Suppressor macrophage treated with lipopolysaccharide for 1 hour (primary cell): ENCODE measurements at regions not wholly inside any gene's neighbourhood (a gene's known extent, or its start where the extent isn't known, plus 50 kb on each side); places are given as distances from the start of the nearest gene placed in this dataset.
"Not testable (repeated sequence)": the region's sequence is repeated elsewhere in the genome, so short reads cannot be mapped to it uniquely, and the experiment has no call there.

Source experiments
- DNase-seq, 3 donors: peaks; one replicate each; pipeline ENCODE4 v3.0.0-alpha.2; 2020 to 2022

DNA sequence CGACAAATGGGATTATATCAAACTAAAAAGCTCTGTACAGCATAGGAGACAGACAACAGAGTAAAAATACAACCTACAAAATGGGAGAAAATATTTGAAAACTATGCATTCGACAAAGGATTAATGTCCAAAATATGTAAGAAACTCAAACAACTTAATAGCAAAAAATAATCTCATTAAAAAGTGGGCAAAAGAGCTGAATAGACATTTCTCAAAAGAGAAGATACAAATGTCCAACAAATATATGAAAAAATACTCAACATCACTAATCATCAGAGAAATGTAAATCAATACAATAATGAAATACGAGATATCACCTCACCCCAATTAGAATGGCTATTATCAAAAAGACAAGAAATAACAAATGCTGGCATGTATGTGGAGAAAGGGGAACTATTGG, 272.9 kb downstream of the KLHL13 start:
- no peak for DNase-seq

DNA sequence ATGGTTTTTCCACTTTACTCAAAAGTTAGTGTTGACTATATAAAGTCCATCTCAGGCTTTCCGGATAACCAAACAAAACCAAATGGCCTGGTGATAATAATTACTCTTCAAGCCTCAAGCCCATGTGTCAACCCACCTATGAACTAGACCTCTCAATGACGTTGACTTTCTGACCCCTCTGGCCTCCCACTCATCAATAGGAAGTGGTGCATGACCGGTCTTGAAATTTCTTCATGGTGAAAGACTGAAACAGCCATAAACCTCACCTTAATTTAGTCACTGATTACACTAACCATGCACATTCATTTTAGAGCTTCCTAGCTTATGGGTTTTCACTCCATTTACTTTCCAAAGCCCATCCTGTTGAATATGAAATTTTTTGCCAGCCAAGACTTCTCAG, 276.0 kb downstream of the KLHL13 start:
- no peak for DNase-seq

DNA sequence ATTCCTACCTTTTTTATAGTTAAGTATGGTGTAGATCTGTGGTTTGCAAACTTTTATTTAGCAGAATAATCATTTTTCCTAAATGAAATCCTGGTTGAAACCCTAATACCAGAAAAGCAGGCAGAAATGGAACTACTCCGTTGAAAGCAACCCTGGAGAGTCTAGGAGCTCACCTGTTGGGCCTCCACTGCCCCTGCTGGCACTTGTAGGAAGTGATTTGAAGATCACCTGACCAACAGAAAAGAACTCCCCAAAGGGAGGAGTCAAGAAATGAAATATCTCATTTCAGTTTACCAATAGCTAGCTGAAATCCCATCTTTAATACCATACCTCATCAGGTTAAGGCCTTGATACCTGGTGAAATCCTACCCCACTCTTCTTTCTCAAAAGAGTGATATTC, 277.1 kb downstream of the KLHL13 start:
- no peak for DNase-seq

DNA sequence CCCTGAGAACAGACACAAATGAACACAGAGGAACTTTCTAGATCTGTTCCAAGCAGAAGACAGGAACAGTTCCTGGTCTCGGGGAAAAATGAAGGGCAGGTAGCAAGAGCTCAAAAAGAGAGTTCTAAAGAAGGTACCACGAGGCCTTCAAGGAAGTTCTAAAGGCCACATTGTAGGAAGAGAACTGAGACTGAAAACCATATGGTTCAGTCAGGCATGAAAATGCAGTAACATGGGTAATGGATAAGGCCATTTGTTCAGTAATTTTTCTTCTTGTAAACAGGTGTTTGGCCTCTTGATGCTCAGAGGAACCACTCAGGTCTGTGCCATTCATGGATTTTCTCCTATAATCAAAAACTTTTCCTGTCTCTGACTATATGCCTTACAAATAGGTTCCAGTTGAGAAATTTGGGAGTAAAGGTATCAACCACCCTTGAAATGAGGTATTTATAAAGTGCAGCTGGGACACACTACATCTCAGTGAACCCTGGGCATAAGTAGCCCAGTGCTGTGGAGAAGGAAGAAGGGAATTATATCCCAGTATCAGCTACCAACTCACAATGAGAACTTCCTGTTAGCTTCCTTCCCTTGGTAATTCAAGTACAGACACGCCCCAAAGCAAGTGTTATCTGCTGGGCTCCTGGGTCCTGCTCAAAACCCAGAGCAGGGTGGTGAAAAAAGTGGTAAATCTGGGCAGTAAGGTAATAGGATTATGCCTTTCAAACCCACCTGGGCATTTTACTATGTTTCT, 277.9 kb downstream of the KLHL13 start:
- no peak for DNase-seq

DNA sequence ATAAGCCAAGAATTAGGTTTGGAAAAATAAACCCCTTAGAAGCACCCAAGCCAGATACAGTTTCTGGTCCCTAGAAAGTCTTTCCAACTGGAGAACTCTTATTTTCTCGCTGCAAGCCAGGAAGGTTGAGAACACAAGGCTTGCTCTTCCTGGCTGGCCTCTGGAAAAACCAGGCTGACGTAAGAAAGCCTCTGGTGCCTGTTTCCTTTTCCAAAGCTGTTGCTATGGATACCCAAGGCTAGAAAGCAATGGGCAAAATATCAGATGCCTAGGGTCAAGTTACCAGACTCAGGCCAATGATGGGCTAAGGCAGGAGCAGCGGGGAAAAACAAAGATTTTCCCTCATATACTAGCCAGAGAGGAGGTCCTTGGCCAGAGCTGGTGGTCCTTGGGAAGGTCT, 281.6 kb downstream of the KLHL13 start:
- no peak for DNase-seq

DNA sequence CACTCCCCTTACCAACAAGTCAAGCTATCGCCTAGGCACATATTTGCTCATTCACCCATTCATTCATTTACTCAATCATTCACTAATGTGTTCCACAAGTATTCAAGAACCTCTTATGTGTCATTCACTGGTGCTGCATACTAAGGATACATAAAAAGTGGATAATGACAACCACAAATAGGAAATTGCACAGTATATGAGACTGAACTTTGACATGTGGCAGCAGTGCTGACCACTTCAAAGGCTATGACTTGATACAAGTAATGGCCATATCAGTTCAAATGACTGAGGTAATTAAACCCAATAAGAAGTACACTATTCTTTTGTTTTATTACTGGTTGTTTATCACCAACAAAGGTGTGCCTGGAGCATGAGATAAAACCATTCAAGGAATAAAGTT, 282.5 kb downstream of the KLHL13 start:
- DNase-seq: no peak

DNA sequence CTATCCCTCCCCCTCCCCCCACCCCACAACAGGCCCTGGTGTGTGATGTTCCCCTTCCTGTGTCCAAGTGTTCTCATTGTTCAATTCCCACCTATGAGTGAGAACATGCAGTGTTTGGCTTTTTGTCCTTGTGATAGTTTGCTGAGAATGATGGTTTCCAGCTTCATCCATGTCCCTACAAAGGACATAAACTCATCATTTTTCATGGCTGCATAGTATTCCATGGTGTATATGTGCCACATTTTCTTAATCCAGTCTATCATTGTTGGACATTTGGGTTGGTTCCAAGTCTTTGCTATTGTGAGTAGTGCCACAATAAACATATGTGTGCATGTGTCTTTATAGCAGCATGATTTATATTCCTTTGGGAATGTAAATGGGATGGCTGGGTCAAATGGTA, 295.1 kb downstream of the KLHL13 start:
- not testable (repeated sequence) for DNase-seq

DNA sequence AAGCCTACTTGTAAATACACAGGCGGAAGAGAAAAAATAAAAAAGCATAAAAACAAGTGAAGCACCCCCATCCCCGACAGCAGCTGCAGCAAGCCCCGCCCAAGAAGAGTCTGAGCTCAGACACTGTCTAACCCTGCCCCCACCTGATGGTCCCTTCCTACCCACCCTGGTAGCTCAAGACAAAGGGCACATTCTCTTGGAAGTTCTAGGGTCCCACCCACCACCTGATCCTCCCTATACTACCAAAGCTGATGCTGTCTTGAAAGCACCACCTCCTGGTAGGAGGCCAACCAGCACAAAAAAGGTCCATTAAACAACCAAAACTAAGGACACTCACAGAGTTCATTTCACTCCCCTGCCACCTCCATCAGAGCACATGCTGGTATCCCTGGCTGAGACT, 308.2 kb downstream of the KLHL13 start:
- DNase-seq: no peak

DNA sequence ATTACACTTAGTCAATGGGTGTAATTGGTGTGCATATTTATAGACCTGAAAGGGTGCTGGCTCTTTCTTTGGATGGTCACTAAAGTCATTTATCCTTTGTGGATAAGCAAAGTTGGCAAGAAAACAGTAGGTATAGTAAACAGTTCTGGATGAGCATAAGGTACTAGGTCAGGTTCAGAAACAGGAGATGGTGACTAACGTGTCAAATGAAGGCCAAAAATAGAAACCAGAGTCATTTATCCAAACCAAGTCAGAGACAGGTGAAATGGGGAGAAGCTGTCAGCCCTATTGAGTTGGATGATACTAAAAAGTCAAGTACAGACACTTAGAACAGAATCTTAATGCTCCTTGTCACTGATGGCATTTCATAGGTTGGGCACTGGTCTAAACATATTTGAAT, 313.1 kb downstream of the KLHL13 start:
- DNase-seq: no peak

DNA sequence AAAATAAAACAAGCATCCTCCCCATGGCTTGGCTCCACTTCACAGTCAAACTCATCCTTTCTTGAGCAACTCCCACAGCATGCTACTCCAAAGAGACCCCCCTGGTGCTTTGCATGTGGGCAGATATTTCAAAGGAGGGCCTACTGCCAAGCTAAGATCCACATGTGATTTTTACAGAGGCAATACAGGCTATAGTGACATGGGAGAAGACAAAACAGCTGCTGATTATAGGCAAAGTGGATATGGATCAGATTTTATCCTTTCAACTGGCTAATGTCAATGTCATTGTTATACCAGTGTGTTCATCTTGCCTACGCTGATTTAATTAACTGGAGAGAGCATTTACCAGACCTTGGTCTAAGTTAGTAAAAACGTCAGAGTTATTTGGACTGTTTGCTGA, 328.3 kb downstream of the KLHL13 start:
- DNase-seq: no peak

DNA sequence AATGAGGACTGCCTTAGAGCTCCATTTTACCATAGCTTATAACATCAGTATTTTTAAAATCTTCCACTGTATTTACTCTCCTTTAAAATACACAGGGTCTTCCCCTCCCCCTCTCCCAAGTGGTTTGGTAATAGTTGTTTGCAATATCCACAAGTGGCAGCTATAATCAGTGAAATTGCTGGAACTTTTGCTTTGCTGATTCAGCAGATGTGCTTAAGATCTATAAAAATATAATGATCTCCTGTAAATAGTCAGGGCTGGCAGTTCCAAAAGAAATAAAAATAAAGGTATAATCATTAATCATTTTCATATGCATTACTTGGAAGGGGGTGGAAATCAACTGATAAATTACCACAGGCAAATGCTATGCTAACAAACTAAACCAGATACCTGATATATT, 345.2 kb downstream of the KLHL13 start:
- no peak for DNase-seq

DNA sequence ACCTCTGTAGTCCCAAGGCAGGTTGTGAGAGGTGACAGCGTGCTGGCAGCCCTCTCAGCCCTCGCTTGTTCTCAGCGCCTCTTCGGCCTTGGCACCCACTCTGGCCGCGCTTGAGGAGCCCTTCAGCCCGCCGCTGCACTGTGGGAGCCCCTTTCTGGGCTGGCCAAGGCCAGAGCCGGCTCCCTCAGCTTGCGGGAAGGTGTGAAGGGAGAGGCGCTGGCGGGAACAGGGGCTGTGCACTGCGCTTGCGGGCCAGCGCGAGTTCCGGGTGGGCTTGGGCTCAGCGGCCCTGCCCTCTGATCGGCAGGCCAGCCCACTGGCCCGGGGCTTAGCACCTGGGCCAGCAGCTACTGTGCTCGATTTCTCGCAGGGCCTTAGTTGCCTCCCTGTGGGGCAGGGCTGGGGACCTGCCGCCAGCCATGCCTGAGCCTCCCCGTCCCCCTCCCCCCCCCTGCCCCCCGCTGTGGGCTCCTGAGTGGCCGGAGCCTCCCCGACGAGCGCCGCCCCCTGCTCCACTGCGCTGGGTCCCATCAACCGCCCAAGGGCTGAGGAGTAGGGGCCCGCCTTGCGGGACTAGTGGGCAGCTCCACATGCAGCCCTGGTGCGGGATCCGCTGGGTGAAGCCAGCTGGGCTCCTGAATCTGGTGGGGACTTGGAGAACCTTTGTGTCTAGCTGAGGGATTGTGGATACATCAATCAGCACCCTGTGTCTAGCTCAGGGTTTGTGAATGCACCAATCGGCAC, 347.6 kb downstream of the KLHL13 start:
- DNase-seq: no peak

DNA sequence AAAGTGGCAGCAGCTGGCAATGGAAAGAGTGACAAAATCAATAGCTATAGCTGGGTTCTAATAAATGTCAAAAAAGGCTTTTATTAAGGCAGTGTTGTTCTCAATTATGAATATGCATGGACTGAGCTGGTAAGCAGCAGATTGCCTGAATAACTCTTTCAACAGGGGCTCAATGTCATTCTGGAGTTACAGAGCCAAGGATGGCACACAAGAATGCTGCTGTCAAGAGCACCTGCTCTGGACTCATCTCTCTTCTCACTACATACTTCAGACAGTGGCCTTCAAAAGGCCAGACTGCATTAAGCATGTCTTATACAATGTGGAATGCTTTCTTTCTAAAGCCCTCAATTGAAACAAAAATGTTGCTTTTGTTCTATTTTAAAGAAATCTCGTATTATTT, 351.4 kb downstream of the KLHL13 start:
- no peak for DNase-seq

DNA sequence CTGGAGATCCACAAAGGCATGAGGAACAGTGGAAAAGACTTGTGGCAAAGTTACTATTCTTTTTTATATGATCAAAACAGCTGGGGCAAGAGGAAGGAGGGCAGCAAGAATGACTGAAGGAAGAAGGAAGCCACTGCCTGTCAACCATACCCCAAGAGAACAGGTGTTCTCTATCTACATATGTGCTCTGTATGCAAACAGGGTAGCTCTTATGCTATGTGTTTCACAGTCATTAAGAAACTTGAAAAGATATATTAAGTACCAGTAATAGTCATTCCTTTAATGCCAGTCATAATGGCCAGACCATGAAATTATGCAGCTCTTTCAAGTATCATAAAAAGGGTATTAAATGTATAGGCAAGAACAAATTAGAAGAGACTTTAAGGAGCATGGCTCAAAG, 363.9 kb downstream of the KLHL13 start:
- DNase-seq: no peak

DNA sequence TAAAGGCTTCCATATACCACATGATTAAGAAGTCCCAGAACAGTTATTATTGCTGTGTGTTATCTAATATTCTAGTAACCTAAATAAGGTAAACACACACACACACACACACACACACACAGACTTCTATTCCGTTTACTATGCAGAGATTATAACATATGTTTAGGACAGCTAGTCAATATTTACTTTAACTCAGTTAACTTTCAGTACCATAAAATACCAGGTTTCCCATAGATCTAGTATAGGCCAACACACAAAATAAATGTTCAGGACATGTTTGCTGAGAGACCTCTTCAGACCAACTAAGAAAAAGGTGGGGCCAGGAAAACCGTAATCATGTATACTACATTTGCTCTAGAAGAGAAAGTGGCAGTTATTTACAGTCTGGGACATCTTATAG, 365.5 kb downstream of the KLHL13 start:
- DNase-seq: no peak

DNA sequence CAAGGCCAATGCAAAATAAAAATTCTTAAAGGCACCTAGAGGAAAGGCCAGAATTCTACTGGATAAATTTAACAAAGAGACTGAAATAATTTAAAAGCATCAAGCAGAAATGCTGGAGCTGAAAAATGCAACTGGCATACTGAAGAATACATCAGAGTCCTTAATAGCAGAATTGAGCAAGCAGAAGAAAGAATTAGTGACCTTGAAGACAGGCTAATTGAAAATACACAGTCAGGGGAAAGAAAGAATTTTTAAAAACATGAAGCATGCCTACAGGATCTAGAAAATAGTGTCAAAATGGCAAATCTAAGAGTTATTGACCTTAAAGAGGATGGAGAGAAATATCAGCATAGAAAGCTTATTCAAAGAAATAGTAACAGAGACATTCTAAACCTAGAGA, 371.7 kb downstream of the KLHL13 start:
- no peak for DNase-seq

DNA sequence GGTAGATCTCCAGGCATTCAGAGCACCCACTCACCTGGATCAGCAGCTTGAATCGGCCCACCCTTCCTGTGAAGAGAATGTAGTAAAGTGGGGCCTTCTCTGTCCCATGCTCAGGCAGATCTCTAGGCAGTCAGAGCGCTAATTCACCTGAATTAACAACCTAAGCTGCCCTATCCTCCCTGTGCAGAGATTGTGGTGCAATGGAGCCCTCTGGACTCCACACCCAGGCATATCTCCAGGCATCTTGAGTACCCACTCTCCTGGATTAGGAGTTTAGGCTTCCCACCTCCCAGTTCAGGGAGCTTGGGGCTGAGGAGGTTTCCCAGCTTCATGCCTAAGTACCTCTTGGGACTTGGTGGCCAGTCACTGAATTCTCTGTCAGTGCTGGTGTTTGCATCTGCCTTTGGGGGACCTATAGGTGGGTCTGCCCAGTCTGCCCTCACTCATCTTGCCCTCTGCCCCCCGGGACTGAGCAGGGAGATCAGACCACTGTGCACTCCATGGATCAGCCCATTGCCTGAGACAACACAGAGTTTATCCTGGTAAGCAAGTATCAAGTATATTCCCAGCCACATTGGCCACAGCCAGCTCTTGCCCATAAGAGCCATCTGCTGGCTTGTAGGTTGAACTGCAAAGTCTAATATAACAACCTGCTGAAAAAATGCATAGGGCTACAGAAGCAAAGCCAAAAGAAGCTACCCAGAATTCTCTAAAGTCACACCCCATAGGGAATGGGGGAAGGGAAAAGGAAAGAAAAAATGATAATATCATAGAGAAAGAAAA, 372.9 kb downstream of the KLHL13 start:
- no peak for DNase-seq

DNA sequence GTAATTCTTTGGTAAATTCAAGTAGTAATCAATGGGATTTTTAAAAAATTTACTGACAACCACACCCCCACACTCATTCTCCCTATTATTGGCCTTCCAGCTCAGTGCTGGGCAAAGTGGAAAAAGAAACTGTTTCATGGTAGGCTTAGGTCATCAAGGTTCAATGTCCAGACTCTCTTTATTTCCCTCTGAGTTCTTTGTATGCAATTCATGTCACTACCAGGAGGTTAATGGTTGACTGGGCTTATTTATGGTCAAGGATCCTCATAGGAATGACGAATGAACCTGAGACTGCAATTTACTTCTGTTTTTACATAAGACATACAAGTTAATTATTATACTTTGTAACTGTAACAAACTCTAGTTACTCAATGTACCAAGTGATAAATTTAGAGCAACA, 403.2 kb downstream of the KLHL13 start:
- DNase-seq: no peak

DNA sequence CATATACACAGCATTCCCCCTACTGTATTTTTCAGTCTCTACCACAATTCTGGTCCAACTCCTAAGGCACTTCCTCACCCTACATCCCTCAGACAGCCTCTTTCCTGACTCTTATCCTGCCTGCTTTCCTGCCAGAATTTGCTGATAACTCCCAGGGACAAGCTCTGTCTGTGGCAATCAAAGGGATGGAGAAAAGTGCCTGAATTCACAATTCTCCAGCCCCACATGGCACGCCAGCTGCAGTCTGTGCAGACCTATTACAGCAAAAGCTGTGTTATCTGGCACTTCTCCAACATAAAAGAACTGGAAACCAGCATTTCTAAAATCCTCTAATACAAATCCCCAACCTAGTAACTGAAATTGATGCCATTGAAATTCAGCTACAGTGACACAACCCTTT, 404.8 kb downstream of the KLHL13 start:
- no peak for DNase-seq

DNA sequence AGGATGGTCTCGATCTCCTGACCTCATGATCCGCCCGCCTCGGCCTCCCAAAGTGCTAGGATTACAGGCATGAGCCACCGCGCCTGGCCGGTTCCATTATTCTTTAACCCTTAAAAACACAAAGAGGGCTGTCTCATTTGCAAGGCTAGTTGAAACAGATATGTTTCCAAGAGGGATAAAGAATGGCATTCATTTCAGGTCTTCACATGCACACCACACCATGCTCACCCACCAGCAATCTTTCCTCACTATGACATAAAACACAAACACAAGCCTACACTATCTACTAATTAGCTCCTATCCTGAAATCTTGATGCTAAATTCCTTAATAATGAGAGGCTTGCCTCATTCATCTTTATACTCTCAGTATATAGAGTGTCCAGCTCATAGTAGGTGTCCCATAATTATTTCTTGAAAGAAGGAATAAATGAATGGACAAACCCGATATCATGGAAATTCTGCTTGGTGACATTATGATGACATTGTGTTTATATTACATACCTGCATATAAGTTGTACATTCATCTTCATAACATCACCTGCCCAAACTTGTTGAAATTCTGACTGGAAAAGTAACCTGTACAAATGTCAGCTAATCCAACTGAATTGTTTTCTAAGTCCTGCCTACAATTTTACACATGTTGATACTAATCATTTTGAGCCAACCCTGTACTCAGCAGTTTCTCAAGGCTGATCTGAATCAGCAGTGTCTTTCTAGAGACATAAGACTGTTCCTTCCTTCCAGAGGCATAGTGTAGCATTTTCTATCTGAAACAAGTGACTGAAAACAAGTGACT, 408.5 kb downstream of the KLHL13 start:
- no peak for DNase-seq

DNA sequence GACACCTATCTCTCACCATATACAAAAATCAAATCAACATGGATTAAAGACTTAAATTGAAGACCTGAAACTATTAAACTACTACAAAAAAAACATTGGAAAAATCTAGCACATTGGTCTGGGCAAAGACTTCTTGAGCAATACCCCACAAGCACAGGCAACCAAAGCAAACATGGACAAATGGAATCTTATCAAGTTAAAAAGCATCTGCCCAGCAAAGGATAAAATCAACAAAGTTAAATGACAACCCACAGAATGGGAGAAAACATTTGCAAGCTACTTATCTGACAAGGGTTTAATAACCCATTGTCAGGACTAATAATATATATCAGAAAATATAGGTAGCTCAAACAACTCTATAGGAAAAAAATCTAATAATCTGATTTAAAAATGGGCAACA, 415.6 kb downstream of the KLHL13 start:
- no peak for DNase-seq

DNA sequence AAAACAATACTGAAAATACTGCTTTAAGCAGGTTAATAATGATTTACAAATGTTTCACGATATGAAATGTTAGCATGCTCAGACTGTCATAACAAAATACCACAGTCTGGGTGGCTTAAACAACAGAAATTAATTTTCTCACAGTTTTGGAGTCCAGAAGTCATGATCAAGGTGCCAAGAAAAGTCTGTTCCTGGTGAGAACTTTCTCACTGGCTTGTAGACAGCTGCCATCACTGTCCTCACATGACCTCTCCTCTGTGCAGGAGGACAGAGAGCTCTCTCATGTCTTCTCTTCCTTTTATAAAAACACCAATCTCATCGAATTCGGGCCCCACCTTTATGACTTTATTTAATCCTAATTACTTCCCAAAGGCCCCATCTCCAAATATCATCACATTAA, 426.7 kb downstream of the KLHL13 start:
- no peak for DNase-seq

DNA sequence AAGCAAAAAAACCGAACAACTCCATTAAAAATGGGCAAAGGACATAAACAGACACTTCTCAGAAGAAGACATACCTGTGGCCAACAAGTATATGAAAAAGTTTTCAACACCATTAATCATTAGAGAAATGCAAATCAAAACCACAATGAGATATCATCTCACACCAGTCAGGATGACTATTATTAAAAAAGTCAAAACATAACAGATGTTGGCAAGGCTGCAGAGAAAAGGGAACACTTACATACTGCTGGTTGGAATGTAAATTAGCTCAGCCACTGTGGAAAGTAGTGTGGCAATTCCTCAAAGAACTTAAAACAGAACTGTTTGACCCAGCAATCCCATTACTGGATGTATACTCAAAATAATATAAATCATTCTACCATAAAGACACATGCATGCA, 436.3 kb downstream of the KLHL13 start:
- no peak for DNase-seq
